H1 (cell line): ENCODE measurements at regions not wholly inside any gene's neighbourhood (a gene's known extent, or its start where the extent isn't known, plus 50 kb on each side); places are given as distances from the start of the nearest gene placed in this dataset.

Experiments used
- CTCF ChIA-PET: fragments of 300-600 bp; sonication (Branson Sonifier 250); formaldehyde crosslinking; loops from one replicate; lab custom pipeline; 2021; ENCODE audit not compliant: partially characterized antibody; lab: Charles Lee
- POLR2A ChIA-PET: fragments of 300-600 bp; sonication (Branson Sonifier 250); formaldehyde crosslinking; loops from one replicate; lab custom pipeline; 2021; ENCODE audit warnings: inconsistent platforms; ENCODE audit not compliant: partially characterized antibody; lab: Charles Lee
- DNase-seq, 2 experiments: peaks; one replicate each; pipeline versions ENCODE4 v3.0.0 to v3.0.0-alpha.2; 2010 to 2022; ENCODE audit warnings: low spot score in 2 of 2, low read depth in 1 of 2, mixed read lengths in 1 of 2
- FAIRE-seq: peaks from 2 replicates; lab custom pipeline; 2011; peaks lifted over from hg19 to GRCh38; lab: Jason Lieb, UNC
- H2AFZ ChIP-seq: 2 replicates; pipeline ENCODE4 v1.8.1; 2012; ENCODE audit warnings: low read length, inconsistent platforms
- H2AK5ac ChIP-seq: 2 replicates; pipeline ENCODE4 v1.6.1; 2013; ENCODE audit warnings: low read depth, low read length
- H2BK120ac ChIP-seq: replicated peaks from 2 replicates; pipeline ENCODE3; 2013; ENCODE audit warnings: low read depth, low read length, inconsistent platforms
- H2BK12ac ChIP-seq: 2 replicates; pipeline ENCODE4 v1.6.1; 2013; ENCODE audit warnings: low read depth, low read length
- H2BK15ac ChIP-seq: 2 replicates; pipeline ENCODE4 v1.6.1; 2013; ENCODE audit warnings: low read length
- H2BK20ac ChIP-seq: 2 replicates; pipeline ENCODE4 v1.6.1; 2013; ENCODE audit warnings: low read length
- H2BK5ac ChIP-seq: 2 replicates; pipeline ENCODE4 v1.6.1; 2013; ENCODE audit warnings: low read depth, low read length
- H3K14ac ChIP-seq: 2 replicates; pipeline ENCODE4 v1.6.1; 2013; ENCODE audit warnings: inconsistent platforms; ENCODE audit not compliant: insufficient read length
- H3K18ac ChIP-seq: 2 replicates; pipeline ENCODE4 v1.6.1; 2013; ENCODE audit warnings: low read length; ENCODE audit errors: extremely low read depth
- H3K23ac ChIP-seq: 2 replicates; pipeline ENCODE4 v1.6.1; 2013; ENCODE audit warnings: inconsistent platforms; ENCODE audit not compliant: insufficient read length
- H3K23me2 ChIP-seq: 2 replicates; pipeline ENCODE4 v1.6.1; 2013; ENCODE audit warnings: low read depth, low read length
- H3K27ac ChIP-seq: 2 replicates; pipeline ENCODE4 v1.6.1; 2011; ENCODE audit warnings: low read depth, low read length, inconsistent platforms
- H3K27me3 ChIP-seq, 4 experiments: replicated peaks in 1 of 4; 1 replicate in 1 of 4; 2 replicates in 3 of 4; pipeline versions ENCODE4 v1.6.1 to v1.8.1; 2011 to 2013; ENCODE audit warnings: low read length in 3 of 4, mild to moderate bottlenecking in 3 of 4, inconsistent platforms in 2 of 4, mixed read lengths in 2 of 4, moderate library complexity in 1 of 4; ENCODE audit not compliant: control insufficient read depth in 3 of 4, insufficient read depth in 3 of 4; ENCODE audit errors: extremely low read depth in 1 of 4
- H3K36me3 ChIP-seq, 4 experiments: 2 replicates each; pipeline versions ENCODE4 v1.6.1 to v1.8.1; 2011 to 2013; ENCODE audit warnings: mild to moderate bottlenecking in 4 of 4, low read length in 3 of 4, moderate library complexity in 2 of 4, control low read depth in 1 of 4, inconsistent platforms in 1 of 4; ENCODE audit not compliant: insufficient read depth in 4 of 4, control insufficient read depth in 2 of 4
- H3K4ac ChIP-seq: replicated peaks from 2 replicates; pipeline ENCODE3; 2013; ENCODE audit warnings: low read length, low read depth, mixed read lengths, inconsistent platforms; ENCODE audit not compliant: insufficient read length
- H3K4me1 ChIP-seq, 4 experiments: replicated peaks in 1 of 4; 1 replicate in 1 of 4; 2 replicates in 3 of 4; pipeline versions ENCODE4 v1.6.1 to v1.8.1; 2011 to 2013; ENCODE audit warnings: low read length in 3 of 4, inconsistent platforms in 2 of 4, mixed read lengths in 1 of 4; ENCODE audit not compliant: insufficient read depth in 4 of 4, control insufficient read depth in 3 of 4
- H3K4me2 ChIP-seq, 2 experiments: 2 replicates each; pipeline versions ENCODE4 v1.6.1 to v1.8.1; 2011 to 2013; ENCODE audit warnings: low read depth in 2 of 2, low read length in 2 of 2, control low read depth in 1 of 2, inconsistent platforms in 1 of 2, mild to moderate bottlenecking in 1 of 2; ENCODE audit not compliant: insufficient read depth in 1 of 2
- H3K4me3 ChIP-seq, 4 experiments: fragments of 200-600, 300-600 bp in 1 of 4; sonication (generic), shearing (Covaris generic), sonication (Bioruptor Twin) in 1 of 4; 2 replicates each; pipeline versions ENCODE4 v1.5.1 to v1.8.1; 2011 to 2016; ENCODE audit warnings: low read length in 4 of 4, low read depth in 3 of 4, control low read depth in 2 of 4, inconsistent platforms in 2 of 4, mild to moderate bottlenecking in 2 of 4, mixed read lengths in 1 of 4, moderate library complexity in 1 of 4; ENCODE audit not compliant: insufficient read depth in 2 of 4; ENCODE audit errors: extremely low read depth in 1 of 4
- H3K56ac ChIP-seq: replicated peaks from 2 replicates; pipeline ENCODE3; 2013; ENCODE audit warnings: low read depth, mild to moderate bottlenecking, mixed read lengths, low read length, inconsistent platforms; ENCODE audit not compliant: insufficient read length
- H3K79me1 ChIP-seq: 2 replicates; pipeline ENCODE4 v1.6.1; 2013; ENCODE audit warnings: low read depth, low read length, control low read depth
- H3K79me2 ChIP-seq, 2 experiments: 2 replicates each; pipeline versions ENCODE4 v1.6.1 to v1.8.1; 2012 to 2013; ENCODE audit warnings: low read length in 2 of 2, mild to moderate bottlenecking in 2 of 2, inconsistent platforms in 1 of 2; ENCODE audit not compliant: insufficient read depth in 2 of 2, control insufficient read depth in 1 of 2
- H3K9ac ChIP-seq, 4 experiments: replicated peaks in 1 of 4; 1 replicate in 1 of 4; 2 replicates in 3 of 4; pipeline versions ENCODE4 v1.6.1 to v1.8.1; 2011 to 2013; ENCODE audit warnings: low read depth in 3 of 4, low read length in 3 of 4, control low read depth in 2 of 4, mild to moderate bottlenecking in 2 of 4, moderate library complexity in 2 of 4, inconsistent platforms in 1 of 4; ENCODE audit errors: extremely low read depth in 1 of 4
- H3K9me3 ChIP-seq, 2 experiments: 2 replicates each; pipeline versions ENCODE4 v1.6.1 to v1.8.1; 2012 to 2013; ENCODE audit warnings: mild to moderate bottlenecking in 2 of 2, moderate library complexity in 2 of 2, control low read depth in 1 of 2, inconsistent platforms in 1 of 2, low read depth in 1 of 2, low read length in 1 of 2, mixed read lengths in 1 of 2; ENCODE audit not compliant: insufficient read depth in 2 of 2
- H4K20me1 ChIP-seq, 2 experiments: replicated peaks in 1 of 2; 2 replicates each; pipeline versions ENCODE3 to v1.8.1; 2011 to 2013; ENCODE audit warnings: inconsistent platforms in 2 of 2, low read length in 2 of 2, mild to moderate bottlenecking in 1 of 2; ENCODE audit not compliant: insufficient read depth in 2 of 2, control insufficient read depth in 1 of 2
- H4K5ac ChIP-seq: 2 replicates; pipeline ENCODE4 v1.6.1; 2013; ENCODE audit warnings: low read length, low read depth, mixed read lengths, inconsistent platforms; ENCODE audit not compliant: insufficient read length
- H4K8ac ChIP-seq: 2 replicates; pipeline ENCODE4 v1.8.0; 2013; ENCODE audit warnings: mild to moderate bottlenecking, moderate library complexity, low read length, inconsistent platforms; ENCODE audit not compliant: insufficient read depth; ENCODE audit errors: extremely low read depth
- H4K91ac ChIP-seq: replicated peaks from 2 replicates; pipeline ENCODE3; 2013; ENCODE audit warnings: low read length, mixed read lengths, inconsistent platforms; ENCODE audit not compliant: insufficient read length
- ATF2 ChIP-seq: IDR thresholded peaks from 2 replicates; pipeline ENCODE4 v1.6.1; 2012; ENCODE audit warnings: low read length, inconsistent platforms
- ATF3 ChIP-seq: IDR thresholded peaks from 2 replicates; pipeline ENCODE4 v1.6.1; 2011; ENCODE audit warnings: low read depth, mild to moderate bottlenecking, low read length; ENCODE audit not compliant: insufficient read depth
- BACH1 ChIP-seq: IDR thresholded peaks from 2 replicates; pipeline ENCODE4 v1.6.1; 2012; ENCODE audit warnings: low read length, improper control_type of control experiment
- BRCA1 ChIP-seq: IDR thresholded peaks from 2 replicates; pipeline ENCODE4 v1.6.1; 2012; ENCODE audit warnings: low read depth, low read length, improper control_type of control experiment
- CBX8 ChIP-seq: fragments of 300-800, 300-1000 bp; sonication (generic); IDR thresholded peaks from 2 replicates; pipeline ENCODE4 v1.7.1; 2016; ENCODE audit warnings: low read depth, low read length, borderline replicate concordance
- CHD2 ChIP-seq: IDR thresholded peaks from 2 replicates; pipeline ENCODE4 v1.6.1; 2012; ENCODE audit warnings: low read length, improper control_type of control experiment
- CTBP2 ChIP-seq: IDR thresholded peaks from 2 replicates; pipeline ENCODE4 v1.7.0; 2011; ENCODE audit warnings: borderline replicate concordance, mild to moderate bottlenecking, moderate library complexity, mixed read lengths, low read length; ENCODE audit not compliant: insufficient read depth, insufficient read length
- GABPA ChIP-seq: IDR thresholded peaks from 2 replicates; pipeline ENCODE4 v1.6.1; 2011; ENCODE audit warnings: mild to moderate bottlenecking, low read length, moderate library complexity, borderline replicate concordance; ENCODE audit not compliant: insufficient read depth
- JUND ChIP-seq: IDR thresholded peaks from 2 replicates; pipeline ENCODE4 v1.6.1; 2011; ENCODE audit warnings: mild to moderate bottlenecking, improper control_type of control experiment, low read length
- KDM4A ChIP-seq: IDR thresholded peaks from one replicate; pipeline ENCODE4 v1.7.1; 2012; ENCODE audit warnings: low read depth, mild to moderate bottlenecking, moderate library complexity, low read length, inconsistent platforms; ENCODE audit not compliant: severe bottlenecking
- RBBP5 ChIP-seq: IDR thresholded peaks from 2 replicates; pipeline ENCODE4 v1.7.1; 2012; ENCODE audit warnings: low read depth, mild to moderate bottlenecking, inconsistent platforms, low read length, moderate library complexity, borderline replicate concordance
- SIX5 ChIP-seq: IDR thresholded peaks from 2 replicates; pipeline ENCODE4 v1.6.1; 2011; ENCODE audit warnings: mild to moderate bottlenecking, low read depth, low read length
- TBP ChIP-seq: IDR thresholded peaks from 2 replicates; pipeline ENCODE4 v1.6.1; 2011; ENCODE audit warnings: low read depth, low read length, improper control_type of control experiment
- WGBS, 2 experiments: shearing (Covaris generic) in 1 of 2; methylation state at CpG; one replicate each; pipeline versions ENCODE4 v1.1.6 to v1.1.7; 2013 to 2015; ENCODE audit warnings: low lambda C conversion rate in 2 of 2, mixed read lengths in 2 of 2, inconsistent platforms in 1 of 2, low coverage in 1 of 2, missing lambda C conversion rate in 1 of 2; ENCODE audit not compliant: insufficient replicate concordance in 2 of 2, insufficient coverage in 1 of 2, insufficient read length in 1 of 2; ENCODE audit errors: extremely low coverage in 1 of 2, missing lambda C conversion rate in 1 of 2; 5-methylcytosine and 5-hydroxymethylcytosine counted together

- TF ChIP-seq ATF2, result no peak
- no peak for TF ChIP-seq BRCA1
- TF ChIP-seq ATF3, result no peak
- no peak for TF ChIP-seq GABPA
- no peak for TF ChIP-seq TBP
- TF ChIP-seq CHD2, result no peak
- no peak for TF ChIP-seq CTBP2
- no peak for TF ChIP-seq RBBP5
- TF ChIP-seq KDM4A, result no peak
- TF ChIP-seq JUND, result no peak
- TF ChIP-seq SIX5, result no peak
- no peak for TF ChIP-seq BACH1
- no peak for TF ChIP-seq CBX8
- CTCF ChIA-PET, result no interaction called here
- Histone ChIP-seq H3K9ac (no peak overlapping the region), H3K4me2 (no peak overlapping the region), H3K4ac (no peak overlapping the region), H3K18ac (no peak overlapping the region), H4K91ac (no peak overlapping the region), H4K20me1 (no peaks in the 10 kb centered on the region), H3K9me3 (no peaks in the 10 kb centered on the region; a peak in 1 of 4 replicates), H3K27me3 (no peaks in the 10 kb centered on the region), H2BK20ac (no peak overlapping the region), H3K79me1 (no peaks in the 10 kb centered on the region), H4K8ac (no peak overlapping the region), H3K36me3 (no peaks in the 10 kb centered on the region), H2BK15ac (no peak overlapping the region), H3K23me2 (peaks cover 6% of the 10 kb centered on the region), H2AFZ (no peak overlapping the region), H3K56ac (no peak overlapping the region), H2AK5ac (no peak overlapping the region), H3K23ac (no peak overlapping the region), H2BK5ac (no peak overlapping the region), H4K5ac (no peak overlapping the region), H3K27ac (no peak overlapping the region), H3K14ac (no peak overlapping the region), H3K4me3 (no peak overlapping the region), H3K79me2 (no peaks in the 10 kb centered on the region), H2BK12ac (no peak overlapping the region), H2BK120ac (no peak overlapping the region), H3K4me1 (peaks cover 4 to 15% (median 8%) of the 10 kb centered on the region in 4 experiments; a peak in 6 of 7 replicates)
- no peak for DNase-seq
- 82% methylated on average over 1 of the region's 1 CpG; no CpG with 5 or more reads in 1 of the 2 experiments for WGBS, 2 experiments
- POLR2A ChIA-PET, result no interaction called here
- no peak for FAIRE-seq
These were observed 317.0 kb downstream of the BRD1 start for GRCh38 chr22:49510718-49511117.
